Activated naive CD4-positive, alpha-beta T cell treated with anti-CD3 and anti-CD28 coated beads, Interleukin-2, amount 10 ng/mL, durations not matched to agents 7 days and 5 days (primary cell): ENCODE measurements at regions not wholly inside any gene's neighbourhood (a gene's known extent, or its start where the extent isn't known, plus 50 kb on each side); places are given as distances from the start of the nearest gene placed in this dataset.

Source experiments
- CTCF ChIA-PET: fragments of 350-600 bp; sonication (Branson Sonifier 250); formaldehyde crosslinking; loops from one replicate; lab custom pipeline; 2021; ENCODE audit warnings: antibody characterized with exemption; lab: Charles Lee
- DNase-seq: peaks from one replicate; pipeline ENCODE4 v3.0.0-alpha.2; 2020
- H3K27ac Mint-ChIP-seq: one replicate; pipeline ENCODE4 v1.8.0; 2021; ENCODE audit warnings: mild to moderate bottlenecking, moderate library complexity, mixed read lengths
- H3K27me3 Mint-ChIP-seq: one replicate; pipeline ENCODE4 v1.8.0; 2021; ENCODE audit warnings: mild to moderate bottlenecking, mixed read lengths
- H3K36me3 Mint-ChIP-seq: one replicate; pipeline ENCODE4 v1.8.0; 2021; ENCODE audit warnings: mixed read lengths
- H3K4me1 Mint-ChIP-seq: one replicate; pipeline ENCODE4 v1.8.0; 2021; ENCODE audit warnings: mixed read lengths
- H3K4me3 Mint-ChIP-seq: one replicate; pipeline ENCODE4 v1.8.0; 2021; ENCODE audit warnings: mild to moderate bottlenecking, moderate library complexity, mixed read lengths
- H3K9me3 Mint-ChIP-seq: one replicate; pipeline ENCODE4 v1.8.0; 2021; ENCODE audit warnings: mixed read lengths

DNA sequence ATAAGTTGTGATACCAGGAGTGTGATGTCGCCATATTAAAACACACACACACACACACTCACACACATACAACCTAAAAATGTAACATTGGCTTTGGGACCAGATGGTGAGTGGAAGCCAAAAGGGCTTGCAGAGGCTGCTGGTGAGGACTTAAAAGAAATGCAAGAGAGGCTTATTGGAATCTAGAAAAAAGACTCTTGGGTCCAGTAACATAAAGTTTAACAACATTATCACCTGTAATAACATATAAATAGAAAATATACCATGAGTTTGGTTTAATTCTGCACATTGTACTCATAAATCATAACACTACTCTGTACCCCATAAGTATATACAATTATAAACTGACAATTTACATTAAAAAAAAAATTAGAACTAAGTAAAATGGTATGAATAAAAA, 74.4 kb upstream of the MYCN start:
- Mint-ChIP-seq H3K9me3 (no peaks in the 10 kb centered on the region), H3K4me1 (no peaks in the 10 kb centered on the region), H3K4me3 (no peak overlapping the region), H3K27me3 (no peaks in the 10 kb centered on the region), H3K36me3 (no peaks in the 10 kb centered on the region), H3K27ac (no peak overlapping the region)
- CTCF ChIA-PET = no interaction called here
- no peak for DNase-seq

DNA sequence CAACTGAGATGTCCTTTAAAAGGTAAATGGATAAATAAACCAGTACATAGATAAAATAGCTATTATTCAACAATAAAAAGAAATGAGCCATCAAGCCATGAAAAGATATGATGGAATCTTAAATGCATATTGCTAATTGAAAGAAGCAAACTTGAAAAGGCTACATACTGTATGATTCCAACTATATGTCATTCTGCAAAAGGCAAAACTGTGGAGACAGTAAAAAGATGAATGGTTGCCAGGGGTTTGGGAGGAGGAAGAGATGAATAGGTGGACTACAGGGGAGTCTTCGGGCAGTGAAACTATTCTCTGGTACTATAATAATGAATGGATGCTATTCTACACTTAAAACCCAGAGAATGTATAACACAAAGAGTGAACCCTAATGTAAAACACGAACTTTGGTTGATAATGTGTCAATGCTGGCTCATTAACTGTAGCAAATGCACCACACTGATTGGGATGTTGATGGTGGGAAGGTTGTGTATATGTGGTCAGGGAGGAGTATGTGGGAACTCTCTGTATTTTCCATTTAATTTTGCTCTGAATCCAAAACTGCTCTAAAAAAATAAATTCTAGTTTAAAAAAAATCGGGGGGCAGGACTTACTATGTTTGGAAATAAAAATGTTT, 73.7 kb upstream of the MYCN start:
- H3K4me1 Mint-ChIP-seq = no peaks in the 10 kb centered on the region
- H3K27ac Mint-ChIP-seq = no peak overlapping the region
- DNase-seq = no peak
- H3K36me3 Mint-ChIP-seq = no peaks in the 10 kb centered on the region
- no peaks in the 10 kb centered on the region for H3K27me3 Mint-ChIP-seq
- H3K4me3 Mint-ChIP-seq = no peak overlapping the region
- H3K9me3 Mint-ChIP-seq = no peaks in the 10 kb centered on the region
- CTCF ChIA-PET = no interaction called here

DNA sequence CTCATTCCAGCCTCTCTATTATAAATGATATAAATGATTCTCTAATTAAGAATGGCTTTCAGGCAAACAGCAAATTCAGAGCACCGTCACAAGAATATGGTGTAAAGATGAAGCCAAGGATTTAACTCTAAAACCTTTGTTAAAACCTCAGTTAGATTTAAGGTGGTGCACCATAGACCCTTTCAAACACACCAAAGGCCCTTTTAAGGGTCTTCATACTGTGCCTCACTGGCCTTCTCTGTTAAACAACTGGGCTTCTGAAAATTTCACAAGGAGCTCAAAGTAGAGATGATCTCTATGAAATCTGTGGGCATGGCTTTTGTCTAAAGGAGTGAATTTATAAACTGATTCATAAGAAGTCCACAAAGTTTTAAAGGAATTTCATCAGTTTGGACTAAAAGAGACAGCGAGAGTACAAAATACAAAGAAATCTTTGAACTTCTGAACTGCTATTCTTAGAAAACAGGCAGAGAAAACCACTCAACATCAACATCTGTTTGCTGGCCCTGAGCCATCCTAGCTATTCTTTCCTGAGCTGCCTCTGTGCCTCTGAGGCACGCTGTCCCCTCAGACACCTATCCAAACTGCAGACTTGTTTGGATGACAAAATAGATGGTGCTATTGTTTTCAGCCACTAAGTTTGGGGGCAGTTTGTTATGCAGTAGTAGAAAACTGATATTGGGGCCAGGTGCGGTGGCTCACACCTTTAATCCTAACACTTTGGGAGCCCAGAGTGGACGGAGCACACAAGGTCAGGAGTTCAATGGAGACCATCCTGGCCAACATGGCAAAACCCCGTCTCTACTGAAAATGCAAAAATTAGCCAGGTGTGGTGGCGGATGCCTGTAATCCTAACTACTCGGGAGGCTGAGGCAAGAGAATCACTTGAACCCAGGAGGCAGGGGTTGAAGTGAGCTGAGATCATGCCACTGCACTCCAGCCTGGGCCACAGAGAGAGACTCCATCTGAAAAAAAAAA, 72.9 kb upstream of the MYCN start:
- CTCF ChIA-PET = no interaction called here
- Mint-ChIP-seq H3K27ac (no peak overlapping the region), H3K9me3 (no peaks in the 10 kb centered on the region), H3K4me1 (no peaks in the 10 kb centered on the region), H3K36me3 (no peaks in the 10 kb centered on the region), H3K4me3 (no peak overlapping the region), H3K27me3 (no peaks in the 10 kb centered on the region)
- no peak for DNase-seq

DNA sequence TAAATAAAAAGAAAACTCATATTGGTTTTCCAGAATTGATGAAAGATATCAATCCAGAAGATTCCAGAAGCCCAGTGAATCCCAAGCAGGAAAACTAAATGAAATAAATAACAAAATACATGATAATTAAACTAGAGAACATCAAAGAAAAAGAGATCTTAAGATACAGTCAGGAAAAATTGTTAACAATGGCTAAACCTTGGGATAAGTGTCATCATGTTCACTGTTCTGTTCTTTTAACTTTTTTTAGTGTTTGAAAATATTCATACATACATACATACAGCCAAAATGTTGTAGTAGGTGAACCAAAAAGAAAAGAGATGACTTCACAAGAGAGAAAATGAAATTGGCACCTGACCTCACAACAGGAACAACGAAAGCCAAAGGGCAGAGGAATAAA, 72.2 kb upstream of the MYCN start:
- H3K36me3 Mint-ChIP-seq = no peaks in the 10 kb centered on the region
- no peaks in the 10 kb centered on the region for H3K9me3 Mint-ChIP-seq
- no peak overlapping the region for H3K27ac Mint-ChIP-seq
- H3K27me3 Mint-ChIP-seq = no peaks in the 10 kb centered on the region
- no peaks in the 10 kb centered on the region for H3K4me1 Mint-ChIP-seq
- CTCF ChIA-PET = no interaction called here
- no peak overlapping the region for H3K4me3 Mint-ChIP-seq
- DNase-seq = no peak

DNA sequence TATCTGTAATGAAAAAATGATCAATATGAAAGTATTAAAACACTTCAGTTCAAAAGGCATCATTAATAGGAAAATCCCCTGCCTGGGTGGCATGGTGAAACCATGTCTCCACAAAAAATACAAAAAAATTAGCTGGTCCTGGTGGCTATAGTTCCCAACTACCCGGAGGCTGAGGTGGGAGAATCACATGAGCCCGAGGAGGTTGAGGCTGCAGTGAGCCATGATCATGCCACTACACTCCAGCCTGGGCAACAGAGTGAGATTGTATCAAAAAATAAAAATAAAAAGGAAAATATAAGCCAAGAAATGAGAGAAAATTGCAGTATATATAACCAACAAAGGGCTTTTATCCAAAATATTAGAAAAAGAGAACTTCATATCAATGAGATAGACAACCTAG, 71.6 kb upstream of the MYCN start:
- no peaks in the 10 kb centered on the region for H3K27me3 Mint-ChIP-seq
- H3K36me3 Mint-ChIP-seq = no peaks in the 10 kb centered on the region
- CTCF ChIA-PET = no interaction called here
- DNase-seq = no peak
- H3K9me3 Mint-ChIP-seq = no peaks in the 10 kb centered on the region
- no peaks in the 10 kb centered on the region for H3K4me1 Mint-ChIP-seq
- no peak overlapping the region for H3K27ac Mint-ChIP-seq
- H3K4me3 Mint-ChIP-seq = no peak overlapping the region

DNA sequence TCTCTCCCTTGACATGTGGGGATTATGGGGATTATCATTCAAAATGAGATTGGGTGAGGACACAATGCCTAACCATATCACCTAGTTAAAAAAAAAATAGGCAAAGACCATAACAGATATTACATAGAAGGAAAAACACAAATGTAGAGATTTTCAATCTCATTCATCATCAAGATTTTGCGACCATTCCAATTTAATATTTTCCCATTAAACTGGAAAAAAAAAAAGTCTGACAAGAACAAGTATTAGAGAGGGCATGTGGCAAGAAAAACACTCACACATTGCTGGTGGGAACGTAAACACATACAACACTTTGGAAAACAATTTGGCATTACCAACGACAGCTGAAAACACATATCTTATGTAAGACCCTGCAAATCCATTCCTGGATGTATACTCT, 71.0 kb upstream of the MYCN start:
- CTCF ChIA-PET = no interaction called here
- Mint-ChIP-seq H3K27ac (no peak overlapping the region), H3K9me3 (no peaks in the 10 kb centered on the region), H3K4me1 (no peaks in the 10 kb centered on the region), H3K36me3 (no peaks in the 10 kb centered on the region), H3K27me3 (no peaks in the 10 kb centered on the region), H3K4me3 (no peak overlapping the region)
- no peak for DNase-seq

DNA sequence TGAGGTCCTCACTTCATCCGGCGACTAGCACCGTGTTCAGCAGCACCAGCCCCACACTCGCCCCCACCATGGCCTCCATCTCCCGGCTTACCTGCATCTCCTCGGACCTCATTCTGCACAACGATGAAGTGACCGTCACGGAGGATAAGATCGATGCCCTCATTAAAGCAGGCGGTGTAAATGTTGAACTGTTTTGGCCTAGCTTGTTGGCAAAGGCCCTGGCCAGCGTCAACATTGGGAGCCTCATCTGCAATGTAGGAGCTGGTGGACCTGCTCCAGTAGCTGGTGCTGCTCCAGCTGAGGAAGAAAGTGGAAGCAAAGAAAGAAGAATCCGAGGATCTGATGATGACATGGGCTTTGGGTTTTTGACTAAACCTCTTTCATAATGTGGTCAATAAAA, 70.5 kb upstream of the MYCN start:
- Mint-ChIP-seq H3K9me3 (no peaks in the 10 kb centered on the region), H3K36me3 (no peaks in the 10 kb centered on the region), H3K27me3 (no peaks in the 10 kb centered on the region), H3K4me1 (no peaks in the 10 kb centered on the region), H3K27ac (no peak overlapping the region), H3K4me3 (no peak overlapping the region)
- no peak for DNase-seq
- CTCF ChIA-PET = no interaction called here

DNA sequence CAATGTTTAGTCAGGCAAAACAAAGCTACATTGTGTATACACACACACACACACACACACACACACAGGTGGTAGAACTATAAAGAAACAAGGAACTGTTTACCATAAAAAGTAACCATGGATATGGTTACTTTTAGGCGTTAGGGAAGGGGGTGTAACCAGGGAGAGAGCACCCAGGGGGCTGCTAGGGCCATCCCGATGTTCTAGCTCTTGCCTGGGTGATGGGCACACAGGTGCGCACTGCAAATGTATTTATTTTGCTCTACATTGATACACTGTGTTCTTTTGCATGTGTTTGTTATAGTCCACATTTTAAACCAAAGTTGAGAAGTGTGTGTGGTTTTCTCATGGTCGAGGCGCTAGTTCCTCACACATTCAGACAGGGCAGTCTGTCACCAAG, 69.8 kb upstream of the MYCN start:
- Mint-ChIP-seq H3K27me3 (no peaks in the 10 kb centered on the region), H3K36me3 (no peaks in the 10 kb centered on the region), H3K4me3 (no peak overlapping the region), H3K27ac (no peak overlapping the region), H3K4me1 (no peaks in the 10 kb centered on the region), H3K9me3 (no peaks in the 10 kb centered on the region)
- CTCF ChIA-PET = no interaction called here
- no peak for DNase-seq

DNA sequence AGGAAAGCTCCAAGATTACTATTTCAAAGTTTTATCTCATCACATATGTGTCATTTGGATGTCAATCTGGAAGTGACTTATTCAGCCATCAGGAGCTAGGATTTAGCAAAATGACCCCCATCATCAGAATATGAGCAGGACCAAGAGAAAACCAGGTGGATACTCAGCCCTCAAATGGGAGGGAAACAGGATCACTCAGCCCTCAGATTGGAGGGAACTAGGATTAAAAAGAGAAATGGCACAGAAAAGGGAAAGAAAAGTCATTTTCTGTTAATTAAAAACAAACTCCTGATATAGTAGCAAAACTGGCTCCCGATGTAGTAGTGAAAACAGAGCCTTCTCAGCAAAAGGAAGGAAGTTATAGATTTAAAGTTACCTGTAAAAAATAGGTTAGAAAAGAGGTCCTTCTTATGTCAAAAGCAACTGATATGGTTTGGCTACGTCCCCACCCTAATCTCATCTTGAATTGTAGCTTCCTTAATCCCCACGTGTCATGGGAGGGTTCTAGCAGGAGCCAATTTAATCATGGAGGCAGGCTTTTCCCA, 69.0 kb upstream of the MYCN start:
- no peak for DNase-seq
- Mint-ChIP-seq H3K36me3 (no peaks in the 10 kb centered on the region), H3K9me3 (no peaks in the 10 kb centered on the region), H3K4me1 (no peaks in the 10 kb centered on the region), H3K27me3 (no peaks in the 10 kb centered on the region), H3K4me3 (no peak overlapping the region), H3K27ac (no peak overlapping the region)
- CTCF ChIA-PET = no interaction called here

DNA sequence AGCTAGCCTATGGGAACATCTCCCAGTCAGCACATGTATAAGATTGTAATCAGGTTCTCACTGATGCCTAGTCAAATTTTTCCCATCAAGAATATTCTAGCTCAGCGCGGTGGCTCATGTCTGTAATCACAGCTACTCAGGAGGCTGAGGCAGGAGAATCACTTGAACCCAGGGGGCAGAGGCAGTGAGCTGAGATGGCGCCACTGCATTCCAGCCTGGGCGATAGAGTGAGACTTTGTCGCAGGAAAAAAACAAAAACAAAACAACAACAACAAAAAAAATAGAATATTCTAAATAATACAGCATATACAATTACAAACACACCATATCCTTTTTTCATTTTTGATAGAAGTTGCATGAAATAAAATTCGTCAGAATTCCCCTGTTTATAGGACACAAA, 67.5 kb upstream of the MYCN start:
- no peaks in the 10 kb centered on the region for H3K36me3 Mint-ChIP-seq
- H3K27me3 Mint-ChIP-seq = no peaks in the 10 kb centered on the region
- H3K27ac Mint-ChIP-seq = no peak overlapping the region
- CTCF ChIA-PET = no interaction called here
- H3K9me3 Mint-ChIP-seq = peaks cover 2% of the 10 kb centered on the region
- H3K4me1 Mint-ChIP-seq = no peaks in the 10 kb centered on the region
- no peak for DNase-seq
- H3K4me3 Mint-ChIP-seq = no peak overlapping the region

DNA sequence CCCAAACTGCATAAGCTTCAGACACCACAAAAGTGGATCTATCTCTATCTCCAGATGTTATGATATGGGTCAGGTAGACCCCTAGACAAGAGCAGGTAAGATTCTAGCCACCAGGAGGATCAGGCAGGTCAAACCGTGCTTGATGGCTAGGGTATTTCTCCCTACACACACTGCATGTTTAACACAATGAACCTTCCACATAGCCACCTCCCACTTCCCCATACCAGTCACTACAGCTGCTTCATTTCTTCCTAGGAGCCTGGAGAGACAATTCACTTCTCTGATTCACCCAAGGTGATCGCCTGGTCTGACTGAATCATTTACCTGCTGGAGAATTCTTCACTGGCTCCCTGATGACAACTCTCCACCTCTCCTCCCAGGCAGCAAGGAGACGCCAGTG, 66.0 kb upstream of the MYCN start:
- Mint-ChIP-seq H3K9me3 (peaks cover 2% of the 10 kb centered on the region), H3K36me3 (no peaks in the 10 kb centered on the region)
- CTCF ChIA-PET = no interaction called here

DNA sequence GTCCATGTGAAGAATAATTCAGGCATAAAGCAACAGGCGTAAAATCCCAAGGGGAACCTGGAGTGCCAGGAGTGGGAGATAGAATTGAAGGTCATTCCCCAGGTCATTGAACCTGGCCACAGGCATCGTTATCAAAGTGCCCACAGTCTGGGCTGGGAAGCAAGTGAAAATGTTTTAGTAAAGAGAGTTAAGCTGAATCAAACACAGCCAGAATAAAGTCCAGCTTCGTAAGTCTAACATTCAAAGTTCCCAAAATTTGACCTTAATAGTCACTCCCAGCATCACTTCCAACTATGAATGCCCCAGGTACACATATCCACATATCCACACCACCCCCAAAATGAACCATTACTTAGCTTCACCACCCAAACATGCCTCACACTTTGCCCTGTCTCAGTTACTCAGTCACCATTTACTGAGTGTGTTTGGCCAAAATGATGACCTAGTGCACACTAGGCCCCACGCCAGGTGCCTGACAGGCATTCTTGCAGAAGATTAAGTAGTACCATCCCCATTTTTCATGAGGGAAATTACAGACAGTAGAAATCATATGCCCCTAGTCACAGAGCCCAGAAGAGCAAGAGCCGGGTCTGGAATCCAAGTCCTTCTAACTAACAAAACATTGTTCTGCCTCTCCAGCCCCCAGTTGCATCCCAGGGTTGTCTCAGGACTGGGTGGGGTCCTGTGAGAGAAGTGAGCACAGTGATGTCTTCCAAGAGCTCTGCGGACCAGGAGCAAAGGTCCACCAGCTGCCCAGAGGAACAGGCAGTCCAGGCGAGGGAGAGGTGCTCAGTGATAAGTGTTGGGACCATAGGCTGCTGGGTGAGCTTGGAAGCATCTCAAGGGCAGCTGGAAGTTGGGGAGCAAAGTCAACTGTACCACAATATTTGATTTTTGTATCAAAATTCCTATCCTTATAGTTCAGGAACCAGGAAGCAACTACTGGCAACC, 65.2 kb upstream of the MYCN start:
- Mint-ChIP-seq H3K36me3 (no peaks in the 10 kb centered on the region), H3K27me3 (no peaks in the 10 kb centered on the region), H3K4me3 (no peak overlapping the region), H3K27ac (no peak overlapping the region), H3K9me3 (peaks cover 2% of the 10 kb centered on the region), H3K4me1 (no peaks in the 10 kb centered on the region)
- CTCF ChIA-PET = no interaction called here
- DNase-seq = no peak

More for the DNA sequence above, 66.0 kb upstream of the MYCN start:
- Mint-ChIP-seq H3K4me3 (no peak overlapping the region), H3K27ac (no peak overlapping the region), H3K4me1 (no peaks in the 10 kb centered on the region), H3K27me3 (no peaks in the 10 kb centered on the region)
- DNase-seq = no peak

DNA sequence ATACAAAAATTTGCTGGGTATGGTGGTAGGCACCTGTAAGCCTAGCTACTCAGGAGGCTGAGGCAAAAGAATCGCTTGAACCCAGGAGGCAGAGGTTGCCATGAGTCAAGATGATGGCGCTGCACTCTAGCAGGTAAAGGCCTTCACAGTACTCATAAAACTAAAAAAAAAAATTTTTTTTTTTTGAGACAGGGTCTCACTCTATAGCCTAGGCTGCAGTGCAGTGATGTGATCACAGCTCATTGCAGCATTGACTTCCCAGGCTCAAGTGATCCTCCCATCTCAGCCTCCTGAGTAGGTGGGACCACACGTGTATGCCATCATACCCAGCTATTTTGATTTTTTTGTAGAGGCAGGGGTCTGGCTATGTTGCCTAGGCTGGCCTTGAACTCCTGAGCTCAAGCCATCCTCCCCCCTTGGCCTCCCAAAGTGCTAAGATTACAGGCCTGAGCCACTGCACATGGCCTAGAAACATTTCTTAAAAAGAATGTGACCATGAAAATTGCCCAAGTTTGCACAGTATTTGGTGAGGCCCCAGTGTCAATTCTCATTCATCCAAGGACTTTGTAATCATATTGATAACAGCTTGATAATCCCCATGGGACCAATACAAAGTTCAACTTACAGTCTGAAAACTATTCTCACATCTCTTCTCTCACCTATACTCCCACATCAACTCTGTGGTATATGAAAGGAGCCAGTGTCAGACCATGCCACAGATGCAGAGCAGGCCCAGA, 64.2 kb upstream of the MYCN start:
- no peaks in the 10 kb centered on the region for H3K27me3 Mint-ChIP-seq
- H3K4me1 Mint-ChIP-seq = no peaks in the 10 kb centered on the region
- no peaks in the 10 kb centered on the region for H3K36me3 Mint-ChIP-seq
- H3K27ac Mint-ChIP-seq = no peak overlapping the region
- peaks cover 2% of the 10 kb centered on the region for H3K9me3 Mint-ChIP-seq
- no peak for DNase-seq
- CTCF ChIA-PET = no interaction called here
- H3K4me3 Mint-ChIP-seq = no peak overlapping the region
